ENCODE measurements at regions not wholly inside any gene's neighbourhood (a gene's known extent, or its start where the extent isn't known, plus 50 kb on each side); places are given as distances from the start of the nearest gene placed in this dataset.

- peak; percentile 32 for DNase-seq (ENCODE audit: low read depth)
- no peaks in the 10 kb centered on the region for H3K9me3 Mint-ChIP-seq (ENCODE audit: unreplicated experiment)
- no peak overlapping the region for H3K4me3 ChIP-seq (ENCODE audit: insufficient read depth, low read depth, low read length)
- H3K36me3 ChIP-seq (ENCODE audit: insufficient read depth, low read length) = no peaks in the 10 kb centered on the region
- peaks cover 10% of the 10 kb centered on the region for H3K4me1 ChIP-seq (ENCODE audit: insufficient read depth, low read length)
- H3K27ac Mint-ChIP-seq (ENCODE audit: unreplicated experiment) = no peak overlapping the region
- no peak overlapping the region for H3K27ac ChIP-seq (ENCODE audit: low read depth, low read length)
- H3K79me2 ChIP-seq (ENCODE audit: insufficient read depth, low read length) = no peaks in the 10 kb centered on the region
- H3K36me3 Mint-ChIP-seq (ENCODE audit: low read depth, unreplicated experiment) = no peaks in the 10 kb centered on the region
- peak overlapping the region; percentile 24 for H2AFZ ChIP-seq (ENCODE audit: low read depth, low read length)
- peak; percentile 70 for FAIRE-seq
- TF ChIP-seq CTCF (IDR thresholded peaks at IDR 0.05; ENCODE audit: insufficient read depth, low read depth, low read length) (no peak), EZH2 (IDR thresholded peaks at IDR 0.05; ENCODE audit: insufficient read depth, low read length) (no peak)
- H3K27me3 ChIP-seq (ENCODE audit: insufficient read depth, low read length) = no peaks in the 10 kb centered on the region
- H3K4me1 Mint-ChIP-seq (ENCODE audit: low read depth, unreplicated experiment) = no peaks in the 10 kb centered on the region
- peak overlapping the region; percentile 17 for H3K9ac ChIP-seq (ENCODE audit: low read length)
- H3K4me2 ChIP-seq (ENCODE audit: low read length) = peak overlapping the region; percentile 67
- no peaks in the 10 kb centered on the region for H4K20me1 ChIP-seq (ENCODE audit: insufficient read depth, low read length)
- H3K9me3 ChIP-seq (ENCODE audit: insufficient read depth, low read depth, low read length) = no peaks in the 10 kb centered on the region
- no peaks in the 10 kb centered on the region for H3K27me3 Mint-ChIP-seq (ENCODE audit: low read depth, unreplicated experiment)
- H3K4me3 Mint-ChIP-seq (ENCODE audit: unreplicated experiment) = no peak overlapping the region
These were observed 230.3 kb upstream of the MEOX2 start for GRCh38 chr7:15916681-15917380.

- no peaks in the 10 kb centered on the region for H3K36me3 Mint-ChIP-seq (ENCODE audit: low read depth, unreplicated experiment)
These were observed 229.3 kb upstream of the MEOX2 start for GRCh38 chr7:15915686-15916293.

More at GRCh38 chr7:15915686-15916293, 229.3 kb upstream of the MEOX2 start:
- H3K9me3 Mint-ChIP-seq (ENCODE audit: unreplicated experiment) = no peaks in the 10 kb centered on the region
- H3K27ac Mint-ChIP-seq (ENCODE audit: unreplicated experiment) = no peak overlapping the region
- no peaks in the 10 kb centered on the region for H3K27me3 Mint-ChIP-seq (ENCODE audit: low read depth, unreplicated experiment)
- no peak overlapping the region for H3K9ac ChIP-seq (ENCODE audit: low read length)
- H2AFZ ChIP-seq (ENCODE audit: low read depth, low read length) = no peak overlapping the region
- peaks cover 4% of the 10 kb centered on the region for H3K4me1 ChIP-seq (ENCODE audit: insufficient read depth, low read length)
- no peaks in the 10 kb centered on the region for H3K9me3 ChIP-seq (ENCODE audit: insufficient read depth, low read depth, low read length)
- no peaks in the 10 kb centered on the region for H4K20me1 ChIP-seq (ENCODE audit: insufficient read depth, low read length)
- no peak overlapping the region for H3K4me3 ChIP-seq (ENCODE audit: insufficient read depth, low read depth, low read length)
- H3K36me3 ChIP-seq (ENCODE audit: insufficient read depth, low read length) = no peaks in the 10 kb centered on the region
- DNase-seq (ENCODE audit: low read depth) (no peak), FAIRE-seq (no peak)
- no peaks in the 10 kb centered on the region for H3K4me1 Mint-ChIP-seq (ENCODE audit: low read depth, unreplicated experiment)
- no peaks in the 10 kb centered on the region for H3K79me2 ChIP-seq (ENCODE audit: insufficient read depth, low read length)
- TF ChIP-seq EZH2 (IDR thresholded peaks at IDR 0.05; ENCODE audit: insufficient read depth, low read length) (no peak), CTCF (IDR thresholded peaks at IDR 0.05; ENCODE audit: insufficient read depth, low read depth, low read length) (no peak)
- H3K4me2 ChIP-seq (ENCODE audit: low read length) = no peak overlapping the region
- no peaks in the 10 kb centered on the region for H3K27me3 ChIP-seq (ENCODE audit: insufficient read depth, low read length)
- H3K4me3 Mint-ChIP-seq (ENCODE audit: unreplicated experiment) = no peak overlapping the region
- H3K27ac ChIP-seq (ENCODE audit: low read depth, low read length) = no peak overlapping the region

Measured in astrocyte (in vitro differentiated cells and primary cell).